Fibroblast of the aortic adventitia (primary cell): ENCODE measurements at regions not wholly inside any gene's neighbourhood (a gene's known extent, or its start where the extent isn't known, plus 50 kb on each side); places are given as distances from the start of the nearest gene placed in this dataset.

Experiments
- DNase-seq: peaks from one replicate; pipeline ENCODE4 v3.0.0-alpha.2; 2010; ENCODE audit warnings: low read depth
- H3K4me3 ChIP-seq: 2 replicates; pipeline ENCODE4 v1.5.1; 2011; ENCODE audit warnings: low read depth, mild to moderate bottlenecking, control low read depth, low read length, moderate library complexity
- CTCF ChIP-seq: IDR thresholded peaks from 2 replicates; pipeline ENCODE4 v1.5.1; 2011; ENCODE audit warnings: mild to moderate bottlenecking, low read length, control low read depth, inconsistent platforms; ENCODE audit not compliant: insufficient read depth

- H3K4me3 ChIP-seq: no peak overlapping the region
- no peak for TF ChIP-seq CTCF
- no peak for DNase-seq
These were observed 372.7 kb downstream of the BUD13 start for GRCh38 chr11:116400081-116400480.

GRCh38 chr11:116397602-116398084, 375.1 kb downstream of the BUD13 start:
- no peak for DNase-seq
- H3K4me3 ChIP-seq: no peak overlapping the region
- TF ChIP-seq CTCF: no peak

- no peak for DNase-seq
- H3K4me3 ChIP-seq: no peak overlapping the region
- no peak for TF ChIP-seq CTCF
These were observed 376.5 kb downstream of the BUD13 start for GRCh38 chr11:116396331-116396730.

GRCh38 chr11:116394022-116394421, 378.8 kb downstream of the BUD13 start:
- TF ChIP-seq CTCF: no peak
- no peak overlapping the region for H3K4me3 ChIP-seq
- DNase-seq: no peak

- TF ChIP-seq CTCF: no peak
- H3K4me3 ChIP-seq: no peak overlapping the region
- DNase-seq: no peak
These were observed 381.8 kb downstream of the BUD13 start for GRCh38 chr11:116390963-116391362.

- TF ChIP-seq CTCF: no peak
- no peak for DNase-seq
These were observed 384.6 kb downstream of the BUD13 start for GRCh38 chr11:116388146-116388545.

GRCh38 chr11:116387641-116388040, 385.1 kb downstream of the BUD13 start:
- DNase-seq: no peak
- no peak for TF ChIP-seq CTCF
- H3K4me3 ChIP-seq: no peak overlapping the region

More at GRCh38 chr11:116388146-116388545, 384.6 kb downstream of the BUD13 start:
- no peak overlapping the region for H3K4me3 ChIP-seq
